HFFc6 (cell line): ENCODE measurements at regions not wholly inside any gene's neighbourhood (a gene's known extent, or its start where the extent isn't known, plus 50 kb on each side); places are given as distances from the start of the nearest gene placed in this dataset.

ENCODE experiments used
- DNase-seq: peaks from one replicate; pipeline ENCODE4 v3.0.0-alpha.2; 2018
- H3K27ac Mint-ChIP-seq: 2 replicates; pipeline ENCODE4 v1.8.0; 2020; ENCODE audit warnings: mild to moderate bottlenecking, mixed read lengths
- H3K27me3 Mint-ChIP-seq: 2 replicates; pipeline ENCODE4 v1.8.0; 2021; ENCODE audit warnings: mild to moderate bottlenecking, moderate library complexity, mixed read lengths; ENCODE audit not compliant: insufficient read depth
- H3K36me3 Mint-ChIP-seq: 2 replicates; pipeline ENCODE4 v1.8.0; 2021; ENCODE audit warnings: low read depth, mixed read lengths
- H3K4me1 Mint-ChIP-seq: 2 replicates; pipeline ENCODE4 v1.8.0; 2020; ENCODE audit warnings: low read depth, mixed read lengths
- H3K4me3 Mint-ChIP-seq: 2 replicates; pipeline ENCODE4 v1.8.0; 2020; ENCODE audit warnings: mild to moderate bottlenecking, moderate library complexity, mixed read lengths
- H3K9me3 Mint-ChIP-seq: 2 replicates; pipeline ENCODE4 v1.8.0; 2020; ENCODE audit warnings: mild to moderate bottlenecking, mixed read lengths
- TF ChIP-seq, protein P1 (sequence below): fragments of 200-600 bp; sonication (generic); IDR thresholded peaks from 2 replicates; pipeline ENCODE4 v1.5.0; 2021; ENCODE audit warnings: antibody characterized with exemption, mild to moderate bottlenecking

DNA sequence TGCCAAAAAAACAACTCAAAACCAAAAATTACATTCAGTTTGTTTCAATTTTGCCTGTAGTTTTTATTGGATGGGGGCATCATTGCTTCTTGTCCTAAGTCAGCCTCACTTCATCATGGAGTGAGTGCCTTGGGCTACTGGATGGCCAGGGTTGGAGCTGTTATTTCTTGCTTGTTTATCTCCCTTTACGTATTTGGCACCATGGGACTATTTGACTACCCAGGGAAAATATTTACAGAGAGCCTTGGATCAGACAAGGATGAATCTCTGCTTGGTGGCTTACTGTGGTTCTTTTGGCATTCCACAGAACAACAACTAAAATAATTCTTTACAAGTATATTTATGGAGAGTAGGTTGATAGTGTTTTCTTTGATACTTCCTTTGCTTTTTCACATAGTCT is 160.8 kb upstream of the SEL1L start:
- no peaks in the 10 kb centered on the region for H3K4me1 Mint-ChIP-seq
- no peaks in the 10 kb centered on the region for H3K36me3 Mint-ChIP-seq
- DNase-seq: no peak
- peaks cover 43% of the 10 kb centered on the region for H3K9me3 Mint-ChIP-seq
- H3K27me3 Mint-ChIP-seq: no peaks in the 10 kb centered on the region
- TF ChIP-seq, protein P1, sequence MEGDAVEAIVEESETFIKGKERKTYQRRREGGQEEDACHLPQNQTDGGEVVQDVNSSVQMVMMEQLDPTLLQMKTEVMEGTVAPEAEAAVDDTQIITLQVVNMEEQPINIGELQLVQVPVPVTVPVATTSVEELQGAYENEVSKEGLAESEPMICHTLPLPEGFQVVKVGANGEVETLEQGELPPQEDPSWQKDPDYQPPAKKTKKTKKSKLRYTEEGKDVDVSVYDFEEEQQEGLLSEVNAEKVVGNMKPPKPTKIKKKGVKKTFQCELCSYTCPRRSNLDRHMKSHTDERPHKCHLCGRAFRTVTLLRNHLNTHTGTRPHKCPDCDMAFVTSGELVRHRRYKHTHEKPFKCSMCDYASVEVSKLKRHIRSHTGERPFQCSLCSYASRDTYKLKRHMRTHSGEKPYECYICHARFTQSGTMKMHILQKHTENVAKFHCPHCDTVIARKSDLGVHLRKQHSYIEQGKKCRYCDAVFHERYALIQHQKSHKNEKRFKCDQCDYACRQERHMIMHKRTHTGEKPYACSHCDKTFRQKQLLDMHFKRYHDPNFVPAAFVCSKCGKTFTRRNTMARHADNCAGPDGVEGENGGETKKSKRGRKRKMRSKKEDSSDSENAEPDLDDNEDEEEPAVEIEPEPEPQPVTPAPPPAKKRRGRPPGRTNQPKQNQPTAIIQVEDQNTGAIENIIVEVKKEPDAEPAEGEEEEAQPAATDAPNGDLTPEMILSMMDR: no peak
- no peak overlapping the region for H3K27ac Mint-ChIP-seq
- H3K4me3 Mint-ChIP-seq: no peak overlapping the region

DNA sequence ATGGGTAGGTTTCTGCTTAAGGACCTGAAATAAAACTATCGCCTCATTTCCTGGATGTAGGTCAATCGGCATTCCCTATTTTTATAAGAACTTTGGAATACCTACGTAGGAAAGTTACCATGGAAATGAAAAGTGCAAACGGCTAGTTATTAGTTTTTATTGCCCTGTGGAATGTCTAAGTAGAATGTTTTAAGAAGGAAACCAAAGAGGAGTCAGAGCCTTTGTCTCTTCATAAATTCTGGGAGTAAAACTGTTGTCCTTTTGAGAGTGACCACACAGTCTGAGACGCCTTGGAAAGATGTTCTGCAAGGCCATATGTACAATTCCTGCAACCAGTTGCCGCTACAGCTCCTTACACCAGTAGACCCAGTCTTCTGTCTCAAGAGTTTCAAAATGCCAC is 176.0 kb upstream of the SEL1L start:
- H3K36me3 Mint-ChIP-seq: peaks cover 6% of the 10 kb centered on the region; the same call in 1 of the 2 replicates
- H3K9me3 Mint-ChIP-seq: peaks cover 46% of the 10 kb centered on the region
- TF ChIP-seq, protein P1: no peak
- no peaks in the 10 kb centered on the region for H3K27me3 Mint-ChIP-seq
- DNase-seq: no peak
- no peak overlapping the region for H3K27ac Mint-ChIP-seq
- H3K4me3 Mint-ChIP-seq: no peak overlapping the region
- no peaks in the 10 kb centered on the region for H3K4me1 Mint-ChIP-seq

DNA sequence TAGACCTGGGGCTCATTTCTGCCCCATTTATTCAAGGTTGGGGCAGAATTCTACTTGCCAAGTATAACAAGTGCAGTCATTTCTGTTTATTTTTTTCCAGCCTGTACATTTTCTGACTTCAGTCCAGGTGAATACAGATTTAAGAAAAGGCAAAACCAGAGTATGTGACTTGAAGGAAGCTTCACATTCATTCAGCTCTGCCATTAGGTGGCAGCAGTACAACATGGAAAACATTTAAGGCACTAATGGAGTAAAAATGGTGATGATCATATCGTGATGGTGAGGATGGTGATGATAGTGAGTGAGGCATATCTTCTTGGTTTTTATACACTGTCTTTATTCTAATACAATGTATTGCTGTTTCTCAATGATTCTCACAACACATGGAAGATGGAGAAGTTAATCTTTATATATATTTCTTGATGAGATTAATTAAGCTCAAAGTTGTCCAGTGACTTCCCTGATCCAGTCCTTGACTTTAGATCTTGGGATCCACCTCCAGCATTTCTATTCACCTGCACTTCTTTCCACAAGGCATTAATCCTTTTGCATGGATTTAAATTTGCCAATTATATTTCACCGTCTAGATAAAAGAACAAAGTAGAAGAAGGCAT is 176.7 kb upstream of the SEL1L start:
- TF ChIP-seq, protein P1: peak; percentile 69
- Mint-ChIP-seq H3K27me3 (no peaks in the 10 kb centered on the region), H3K4me3 (no peak overlapping the region), H3K9me3 (peaks cover 43% of the 10 kb centered on the region), H3K36me3 (peaks cover 9% of the 10 kb centered on the region; the same call in 1 of the 2 replicates), H3K4me1 (no peaks in the 10 kb centered on the region), H3K27ac (no peak overlapping the region)
- peak; percentile 20 for DNase-seq

DNA sequence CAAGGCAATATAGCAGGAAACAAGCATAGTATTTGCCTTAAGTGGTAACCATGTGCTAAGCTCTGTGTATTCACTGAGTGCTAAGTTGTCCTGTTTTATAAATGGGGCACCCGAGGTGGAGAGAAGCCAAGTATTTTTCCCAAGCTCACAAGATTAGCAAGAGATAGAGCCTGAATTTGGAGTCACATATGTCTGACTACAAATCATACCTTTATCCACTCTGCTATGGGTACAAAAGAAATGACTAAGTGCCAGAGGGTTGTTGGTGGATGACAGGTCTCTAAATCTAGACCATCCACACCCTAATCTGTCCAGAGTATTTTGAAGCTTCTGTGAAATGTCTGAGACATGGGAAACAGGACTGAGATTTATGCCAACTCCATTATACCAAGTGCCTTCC is 182.1 kb upstream of the SEL1L start:
- Mint-ChIP-seq H3K27me3 (no peaks in the 10 kb centered on the region), H3K9me3 (peaks cover 44% of the 10 kb centered on the region), H3K4me1 (no peaks in the 10 kb centered on the region), H3K27ac (no peak overlapping the region), H3K4me3 (no peak overlapping the region), H3K36me3 (peaks cover 10% of the 10 kb centered on the region; the same call in 1 of the 2 replicates)
- TF ChIP-seq, protein P1: no peak
- DNase-seq: no peak

DNA sequence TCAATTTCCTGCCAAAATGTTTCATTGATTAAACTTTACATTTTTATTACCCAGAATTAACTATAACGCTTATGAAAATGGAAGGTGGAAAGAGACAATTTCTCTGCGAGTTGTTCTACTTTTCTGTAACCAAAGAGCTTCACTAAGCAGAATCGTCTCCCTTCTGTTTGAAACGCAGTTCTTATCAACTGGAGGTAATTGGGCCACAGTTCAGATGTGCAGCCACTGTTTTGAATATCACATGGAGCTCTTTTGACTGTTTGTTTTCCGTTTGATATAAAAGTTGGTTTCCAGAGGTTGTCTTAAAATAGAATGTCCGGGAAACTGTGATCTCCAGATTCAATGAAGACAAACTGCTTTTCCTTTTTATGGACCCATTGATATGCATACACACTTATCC is 183.3 kb upstream of the SEL1L start:
- peaks cover 8% of the 10 kb centered on the region; the same call in 1 of the 2 replicates for H3K36me3 Mint-ChIP-seq
- no peaks in the 10 kb centered on the region for H3K4me1 Mint-ChIP-seq
- peaks cover 53% of the 10 kb centered on the region for H3K9me3 Mint-ChIP-seq
- no peak overlapping the region for H3K27ac Mint-ChIP-seq
- H3K4me3 Mint-ChIP-seq: no peak overlapping the region
- TF ChIP-seq, protein P1: no peak
- DNase-seq: no peak
- no peaks in the 10 kb centered on the region for H3K27me3 Mint-ChIP-seq
